ENCODE measurements at regions not wholly inside any gene's neighbourhood (a gene's known extent, or its start where the extent isn't known, plus 50 kb on each side); places are given as distances from the start of the nearest gene placed in this dataset.
A peak's percentile ranks its signal among the peaks of the same experiment; 100 is the strongest.

DNA sequence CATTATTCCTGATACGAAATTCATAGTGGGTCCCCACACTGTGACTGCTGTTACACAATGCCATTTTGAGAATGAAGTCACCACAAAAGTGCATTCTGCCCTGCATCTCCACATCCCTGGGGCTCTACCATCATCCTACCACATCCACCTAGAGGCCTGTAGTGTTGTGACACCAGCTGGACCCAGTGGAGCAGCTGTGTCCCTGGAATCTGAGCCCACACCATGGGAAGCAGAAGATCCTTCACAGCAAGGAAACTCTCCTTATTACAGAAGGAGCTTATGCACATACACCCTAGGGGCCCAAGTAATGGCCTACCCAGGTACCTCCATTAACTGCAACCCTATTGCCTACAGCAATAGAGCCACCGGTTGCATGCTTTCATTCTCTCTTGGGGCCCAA lies 566.6 kb upstream of the EPHA7 start:
- Histone ChIP-seq H3K27me3 (no peaks in the 10 kb centered on the region), H3K27ac (no peak overlapping the region), H3K9me3 (peaks cover 0 to 6% (median 2%) of the 10 kb centered on the region in 4 donors), H3K4me3 (no peak overlapping the region), H3K4me1 (no peaks in the 10 kb centered on the region), H3K36me3 (no peaks in the 10 kb centered on the region)
- no peak for DNase-seq
- intact Hi-C loops (cut with DNase I; ENCODE audit: low total_unique reads), result no loop called here
- WGBS, 5 donors, result 90 to 96% (median 93%) methylated on average over 2 of the region's 2 CpGs
- no peak for TF ChIP-seq POLR2AphosphoS5 (IDR thresholded peaks at IDR 0.05)
- TF ChIP-seq POLR2A (IDR thresholded peaks at IDR 0.05), result no peak
- TF ChIP-seq EP300 (IDR thresholded peaks at IDR 0.05), result no peak
- TF ChIP-seq, protein P1, sequence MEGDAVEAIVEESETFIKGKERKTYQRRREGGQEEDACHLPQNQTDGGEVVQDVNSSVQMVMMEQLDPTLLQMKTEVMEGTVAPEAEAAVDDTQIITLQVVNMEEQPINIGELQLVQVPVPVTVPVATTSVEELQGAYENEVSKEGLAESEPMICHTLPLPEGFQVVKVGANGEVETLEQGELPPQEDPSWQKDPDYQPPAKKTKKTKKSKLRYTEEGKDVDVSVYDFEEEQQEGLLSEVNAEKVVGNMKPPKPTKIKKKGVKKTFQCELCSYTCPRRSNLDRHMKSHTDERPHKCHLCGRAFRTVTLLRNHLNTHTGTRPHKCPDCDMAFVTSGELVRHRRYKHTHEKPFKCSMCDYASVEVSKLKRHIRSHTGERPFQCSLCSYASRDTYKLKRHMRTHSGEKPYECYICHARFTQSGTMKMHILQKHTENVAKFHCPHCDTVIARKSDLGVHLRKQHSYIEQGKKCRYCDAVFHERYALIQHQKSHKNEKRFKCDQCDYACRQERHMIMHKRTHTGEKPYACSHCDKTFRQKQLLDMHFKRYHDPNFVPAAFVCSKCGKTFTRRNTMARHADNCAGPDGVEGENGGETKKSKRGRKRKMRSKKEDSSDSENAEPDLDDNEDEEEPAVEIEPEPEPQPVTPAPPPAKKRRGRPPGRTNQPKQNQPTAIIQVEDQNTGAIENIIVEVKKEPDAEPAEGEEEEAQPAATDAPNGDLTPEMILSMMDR (IDR thresholded peaks at IDR 0.05), result no peak

DNA sequence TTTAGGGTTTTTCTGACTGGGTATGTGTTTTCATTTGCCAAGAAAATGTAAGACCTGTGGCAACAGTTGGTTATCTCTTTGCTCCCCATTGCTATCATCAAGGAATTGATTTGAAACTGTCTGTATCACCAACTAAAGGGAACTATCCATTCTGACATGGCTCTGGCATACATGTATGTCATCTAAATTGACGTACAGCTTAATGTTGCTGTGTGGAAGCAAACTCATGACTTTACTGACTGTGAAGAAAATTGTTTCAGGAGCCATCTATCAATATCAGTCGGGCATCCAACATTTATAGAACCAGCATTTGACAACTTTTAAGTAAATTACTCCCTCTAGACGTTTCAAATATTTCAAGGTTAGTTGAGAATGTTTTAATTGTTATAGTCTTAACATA lies 555.8 kb upstream of the EPHA7 start:
- no peak for DNase-seq
- no peak overlapping the region for H3K27ac ChIP-seq
- H3K27me3 ChIP-seq, result no peaks in the 10 kb centered on the region
- no peaks in the 10 kb centered on the region for H3K9me3 ChIP-seq
- no peaks in the 10 kb centered on the region for H3K4me1 ChIP-seq
- H3K4me3 ChIP-seq, result no peak overlapping the region
- WGBS, 5 donors, result 67 to 81% (median 70%) methylated on average over 3 of the region's 3 CpGs
- intact Hi-C loops (cut with DNase I; ENCODE audit: low total_unique reads), result no loop called here
- no peak for TF ChIP-seq POLR2AphosphoS5 (IDR thresholded peaks at IDR 0.05)
- TF ChIP-seq EP300 (IDR thresholded peaks at IDR 0.05), result no peak
- TF ChIP-seq POLR2A (IDR thresholded peaks at IDR 0.05), result no peak
- TF ChIP-seq, protein P1 (IDR thresholded peaks at IDR 0.05), result no peak
- no peaks in the 10 kb centered on the region for H3K36me3 ChIP-seq

DNA sequence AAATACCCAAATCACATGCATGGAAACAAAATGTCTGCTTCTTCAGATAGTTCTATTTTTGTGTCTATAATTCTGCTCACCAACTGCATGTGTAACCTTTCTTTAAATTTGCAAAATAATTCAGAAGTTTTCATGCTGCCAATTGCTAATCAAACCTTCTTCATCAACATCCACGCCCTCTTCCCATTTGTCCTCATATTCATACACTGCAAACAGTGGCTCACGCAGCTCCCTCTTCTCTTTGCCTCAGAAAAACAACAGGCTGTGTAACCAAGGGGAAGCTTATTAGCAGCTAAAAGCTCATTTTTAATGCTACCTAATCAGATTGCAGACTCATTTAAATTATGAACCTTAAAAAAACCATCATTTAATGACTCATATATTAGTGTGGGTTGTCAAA lies 555.0 kb upstream of the EPHA7 start:
- TF ChIP-seq, protein P1 (IDR thresholded peaks at IDR 0.05), result no peak
- no peak for TF ChIP-seq POLR2AphosphoS5 (IDR thresholded peaks at IDR 0.05)
- no peak for TF ChIP-seq EP300 (IDR thresholded peaks at IDR 0.05)
- no peak for TF ChIP-seq POLR2A (IDR thresholded peaks at IDR 0.05)
- H3K27me3 ChIP-seq, result no peaks in the 10 kb centered on the region
- no peak overlapping the region for H3K4me3 ChIP-seq
- intact Hi-C loops (cut with DNase I; ENCODE audit: low total_unique reads), result no loop called here
- 41 to 73% (median 49%) methylated on average over 2 of the region's 2 CpGs for WGBS, 5 donors
- H3K36me3 ChIP-seq, result no peaks in the 10 kb centered on the region
- peak in 1 of 2 donors; percentile 12 for DNase-seq
- H3K27ac ChIP-seq, result no peak overlapping the region
- H3K4me1 ChIP-seq, result no peaks in the 10 kb centered on the region
- no peaks in the 10 kb centered on the region for H3K9me3 ChIP-seq

DNA sequence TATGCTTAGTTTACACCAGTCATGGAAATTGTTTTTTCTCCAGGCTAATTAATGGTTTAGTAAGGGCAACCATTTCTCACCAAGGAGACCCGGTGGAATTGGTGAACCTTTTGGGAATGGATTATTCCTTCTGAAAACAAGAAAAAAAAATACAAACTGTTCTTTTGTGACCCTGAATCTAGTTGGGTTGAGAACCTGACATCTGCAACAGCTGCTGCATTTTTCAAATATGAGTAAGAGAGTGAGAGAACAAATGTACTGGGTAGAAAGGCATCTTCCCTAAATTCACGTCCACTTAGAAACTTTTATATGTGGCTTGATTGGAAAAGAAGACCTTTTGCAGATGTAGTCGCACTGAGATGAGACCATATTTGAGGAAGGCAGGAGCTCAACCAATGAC lies 553.4 kb upstream of the EPHA7 start:
- intact Hi-C loops (cut with DNase I; ENCODE audit: low total_unique reads), result no loop called here
- no peak overlapping the region for H3K4me3 ChIP-seq
- no peaks in the 10 kb centered on the region for H3K9me3 ChIP-seq
- no peaks in the 10 kb centered on the region for H3K36me3 ChIP-seq
- H3K27ac ChIP-seq, result no peak overlapping the region
- TF ChIP-seq POLR2A (IDR thresholded peaks at IDR 0.05) (no peak), POLR2AphosphoS5 (IDR thresholded peaks at IDR 0.05) (no peak)
- no peaks in the 10 kb centered on the region for H3K27me3 ChIP-seq
- no peaks in the 10 kb centered on the region for H3K4me1 ChIP-seq
- no peak for DNase-seq
- WGBS, 5 donors, result 82 to 92% (median 91%) methylated on average over 3 of the region's 3 CpGs

DNA sequence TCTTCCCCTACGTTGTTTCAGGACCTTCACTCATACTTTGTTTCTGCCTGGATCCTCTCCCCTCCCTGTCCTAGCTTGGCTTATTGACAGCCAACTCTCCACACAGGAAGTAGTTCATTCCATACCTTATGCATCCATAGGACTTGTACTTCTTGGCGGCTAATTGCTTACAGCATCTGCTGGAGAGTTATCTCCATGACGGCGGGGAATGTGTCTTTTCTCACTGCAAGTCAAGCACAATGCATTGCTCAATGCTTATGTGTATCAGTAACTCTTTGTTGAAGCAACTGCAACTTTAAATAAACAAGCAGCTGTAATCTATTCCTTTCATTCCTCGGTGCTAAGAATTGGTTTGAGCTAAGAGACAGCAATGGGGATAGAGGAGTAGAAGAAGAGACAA lies 551.3 kb upstream of the EPHA7 start:
- DNase-seq, result peak in 1 of 2 donors; percentile 14
- TF ChIP-seq POLR2AphosphoS5 (IDR thresholded peaks at IDR 0.05), result no peak
- no peak for TF ChIP-seq EP300 (IDR thresholded peaks at IDR 0.05)
- no peak for TF ChIP-seq POLR2A (IDR thresholded peaks at IDR 0.05)
- TF ChIP-seq, protein P1 (IDR thresholded peaks at IDR 0.05), result no peak
- no peaks in the 10 kb centered on the region for H3K9me3 ChIP-seq
- H3K36me3 ChIP-seq, result no peaks in the 10 kb centered on the region
- 35 to 50% (median 41%) methylated on average over 5 of the region's 5 CpGs for WGBS, 5 donors
- no peaks in the 10 kb centered on the region for H3K27me3 ChIP-seq
- intact Hi-C loops (cut with DNase I; ENCODE audit: low total_unique reads), result no loop called here
- H3K4me1 ChIP-seq, result no peaks in the 10 kb centered on the region
- no peak overlapping the region for H3K4me3 ChIP-seq
- H3K27ac ChIP-seq, result no peak overlapping the region
